Activated CD4-positive, alpha-beta memory T cell treated with anti-CD3 and anti-CD28 coated beads for 36 hours (primary cell): ENCODE measurements at regions not wholly inside any gene's neighbourhood (a gene's known extent, or its start where the extent isn't known, plus 50 kb on each side); places are given as distances from the start of the nearest gene placed in this dataset.

Source experiments
- CTCF ChIA-PET: fragments of 350-600 bp; sonication (Branson Sonifier 250); formaldehyde crosslinking; loops from one replicate; lab custom pipeline; 2021; ENCODE audit warnings: antibody characterized with exemption, inconsistent platforms; lab: Charles Lee
- POLR2A ChIA-PET: fragments of 350-600 bp; sonication (Branson Sonifier 250); formaldehyde crosslinking; loops from one replicate; lab custom pipeline; 2021; ENCODE audit warnings: antibody characterized with exemption; lab: Charles Lee
- DNase-seq: peaks from one replicate; pipeline ENCODE4 v3.0.0-alpha.2; 2020
- H3K27ac Mint-ChIP-seq: one replicate; pipeline ENCODE4 v1.8.0; 2021; ENCODE audit warnings: mixed read lengths
- H3K27me3 Mint-ChIP-seq: one replicate; pipeline ENCODE4 v1.8.0; 2021; ENCODE audit warnings: mixed read lengths
- H3K36me3 Mint-ChIP-seq: one replicate; pipeline ENCODE4 v1.8.0; 2021; ENCODE audit warnings: mixed read lengths
- H3K4me1 Mint-ChIP-seq: one replicate; pipeline ENCODE4 v1.8.0; 2021; ENCODE audit warnings: low read depth, mixed read lengths
- H3K4me3 Mint-ChIP-seq: one replicate; pipeline ENCODE4 v1.8.0; 2021; ENCODE audit warnings: mild to moderate bottlenecking, mixed read lengths
- H3K9me3 Mint-ChIP-seq: one replicate; pipeline ENCODE4 v1.8.0; 2021; ENCODE audit warnings: mixed read lengths
- intact Hi-C: fragments of 100-400 bp; cut with micrococcal nuclease; formaldehyde crosslinking; loops from one replicate; pipeline ENCODE4 v1.15.1; 2023

- no peak for DNase-seq
- intact Hi-C loops = no loop called here
- Mint-ChIP-seq H3K4me3 (no peak overlapping the region), H3K4me1 (no peaks in the 10 kb centered on the region), H3K9me3 (no peaks in the 10 kb centered on the region), H3K36me3 (no peaks in the 10 kb centered on the region), H3K27me3 (no peaks in the 10 kb centered on the region), H3K27ac (no peak overlapping the region)
- ChIA-PET CTCF (no interaction called here), POLR2A (no interaction called here)
These were observed 166.2 kb upstream of the PPP2R2B start for GRCh38 chr5:147044572-147045273.

GRCh38 chr5:147045290-147045689 is 166.7 kb upstream of the PPP2R2B start:
- intact Hi-C loops = no loop called here
- DNase-seq = no peak
- POLR2A ChIA-PET = no interaction called here
- H3K4me3 Mint-ChIP-seq = no peak overlapping the region
- H3K36me3 Mint-ChIP-seq = no peaks in the 10 kb centered on the region
- no peaks in the 10 kb centered on the region for H3K27me3 Mint-ChIP-seq
- CTCF ChIA-PET = no interaction called here
- H3K9me3 Mint-ChIP-seq = no peaks in the 10 kb centered on the region
- H3K27ac Mint-ChIP-seq = no peak overlapping the region
- H3K4me1 Mint-ChIP-seq = no peaks in the 10 kb centered on the region

- POLR2A ChIA-PET = no interaction called here
- DNase-seq = no peak
- no peak overlapping the region for H3K27ac Mint-ChIP-seq
These were observed 167.7 kb upstream of the PPP2R2B start for GRCh38 chr5:147046281-147046680.

GRCh38 chr5:147046894-147047293 is 168.3 kb upstream of the PPP2R2B start:
- Mint-ChIP-seq H3K36me3 (no peaks in the 10 kb centered on the region), H3K27ac (no peak overlapping the region), H3K27me3 (no peaks in the 10 kb centered on the region), H3K4me3 (no peak overlapping the region), H3K4me1 (no peaks in the 10 kb centered on the region), H3K9me3 (no peaks in the 10 kb centered on the region)
- DNase-seq = no peak
- intact Hi-C loops = no loop called here
- ChIA-PET CTCF (no interaction called here), POLR2A (no interaction called here)

More at GRCh38 chr5:147046281-147046680, 167.7 kb upstream of the PPP2R2B start:
- H3K36me3 Mint-ChIP-seq = no peaks in the 10 kb centered on the region
- no peaks in the 10 kb centered on the region for H3K9me3 Mint-ChIP-seq
- H3K4me3 Mint-ChIP-seq = no peak overlapping the region
- no peaks in the 10 kb centered on the region for H3K27me3 Mint-ChIP-seq
- no peaks in the 10 kb centered on the region for H3K4me1 Mint-ChIP-seq
- intact Hi-C loops = no loop called here
- CTCF ChIA-PET = no interaction called here

- H3K27me3 Mint-ChIP-seq = no peaks in the 10 kb centered on the region
- ChIA-PET POLR2A (no interaction called here), CTCF (no interaction called here)
- DNase-seq = no peak
- intact Hi-C loops = no loop called here
- no peak overlapping the region for H3K27ac Mint-ChIP-seq
- H3K36me3 Mint-ChIP-seq = no peaks in the 10 kb centered on the region
- no peak overlapping the region for H3K4me3 Mint-ChIP-seq
- no peaks in the 10 kb centered on the region for H3K9me3 Mint-ChIP-seq
- H3K4me1 Mint-ChIP-seq = no peaks in the 10 kb centered on the region
These were observed 171.2 kb upstream of the PPP2R2B start for GRCh38 chr5:147049764-147050163.

GRCh38 chr5:147050172-147050571 is 171.6 kb upstream of the PPP2R2B start:
- DNase-seq = no peak
- Mint-ChIP-seq H3K27ac (no peak overlapping the region), H3K9me3 (no peaks in the 10 kb centered on the region), H3K4me3 (no peak overlapping the region), H3K36me3 (no peaks in the 10 kb centered on the region), H3K27me3 (no peaks in the 10 kb centered on the region), H3K4me1 (no peaks in the 10 kb centered on the region)
- POLR2A ChIA-PET = no interaction called here
- intact Hi-C loops = no loop called here
- CTCF ChIA-PET = no interaction called here

GRCh38 chr5:147051193-147051592 is 172.6 kb upstream of the PPP2R2B start:
- Mint-ChIP-seq H3K4me1 (no peaks in the 10 kb centered on the region), H3K27ac (no peak overlapping the region), H3K4me3 (no peak overlapping the region), H3K9me3 (no peaks in the 10 kb centered on the region), H3K27me3 (no peaks in the 10 kb centered on the region), H3K36me3 (no peaks in the 10 kb centered on the region)
- intact Hi-C loops = no loop called here
- ChIA-PET CTCF (no interaction called here), POLR2A (no interaction called here)
- no peak for DNase-seq

GRCh38 chr5:147052519-147052918 is 174.0 kb upstream of the PPP2R2B start:
- intact Hi-C loops = no loop called here
- no peaks in the 10 kb centered on the region for H3K4me1 Mint-ChIP-seq
- H3K27ac Mint-ChIP-seq = no peak overlapping the region
- no peaks in the 10 kb centered on the region for H3K9me3 Mint-ChIP-seq
- CTCF ChIA-PET = no interaction called here
- no peak for DNase-seq
- no peaks in the 10 kb centered on the region for H3K36me3 Mint-ChIP-seq
- no peak overlapping the region for H3K4me3 Mint-ChIP-seq
- POLR2A ChIA-PET = no interaction called here
- no peaks in the 10 kb centered on the region for H3K27me3 Mint-ChIP-seq

GRCh38 chr5:147055089-147055826 is 176.7 kb upstream of the PPP2R2B start:
- POLR2A ChIA-PET = no interaction called here
- intact Hi-C loops = no loop called here

GRCh38 chr5:147055850-147056566 is 177.5 kb upstream of the PPP2R2B start:
- no peaks in the 10 kb centered on the region for H3K4me1 Mint-ChIP-seq
- H3K9me3 Mint-ChIP-seq = no peaks in the 10 kb centered on the region
- POLR2A ChIA-PET = no interaction called here
- intact Hi-C loops = no loop called here
- H3K27ac Mint-ChIP-seq = no peak overlapping the region
- no peaks in the 10 kb centered on the region for H3K27me3 Mint-ChIP-seq
- H3K4me3 Mint-ChIP-seq = no peak overlapping the region
- H3K36me3 Mint-ChIP-seq = no peaks in the 10 kb centered on the region
- CTCF ChIA-PET = no interaction called here
- DNase-seq = no peak

More at GRCh38 chr5:147055089-147055826, 176.7 kb upstream of the PPP2R2B start:
- Mint-ChIP-seq H3K9me3 (no peaks in the 10 kb centered on the region), H3K27me3 (no peaks in the 10 kb centered on the region), H3K4me1 (no peaks in the 10 kb centered on the region), H3K4me3 (no peak overlapping the region), H3K36me3 (no peaks in the 10 kb centered on the region), H3K27ac (no peak overlapping the region)
- no peak for DNase-seq
- CTCF ChIA-PET = interaction anchor here (0.6 kb wide), 1 partner anchor 43 kb away, joined by 3 read pairs; no protein-coding TSS in a partner anchor

GRCh38 chr5:147057051-147057450 is 177.8 kb upstream of the STK32A start:
- no peak overlapping the region for H3K27ac Mint-ChIP-seq
- no peaks in the 10 kb centered on the region for H3K9me3 Mint-ChIP-seq
- no peaks in the 10 kb centered on the region for H3K27me3 Mint-ChIP-seq
- no peaks in the 10 kb centered on the region for H3K36me3 Mint-ChIP-seq
- H3K4me1 Mint-ChIP-seq = no peaks in the 10 kb centered on the region
- ChIA-PET POLR2A (no interaction called here), CTCF (no interaction called here)
- no peak overlapping the region for H3K4me3 Mint-ChIP-seq
- intact Hi-C loops = no loop called here
- no peak for DNase-seq

GRCh38 chr5:147061431-147061830 is 173.4 kb upstream of the STK32A start:
- Mint-ChIP-seq H3K27me3 (no peaks in the 10 kb centered on the region), H3K36me3 (no peaks in the 10 kb centered on the region), H3K9me3 (no peaks in the 10 kb centered on the region), H3K4me1 (peaks cover 4% of the 10 kb centered on the region), H3K4me3 (no peak overlapping the region), H3K27ac (no peak overlapping the region)
- DNase-seq = no peak
- ChIA-PET CTCF (interaction anchor here (1.1 kb wide), 1 partner anchor 127 kb away, joined by 4 read pairs; no protein-coding TSS in a partner anchor), POLR2A (no interaction called here)
- intact Hi-C loops = no loop called here
